HG03066 (cell line): ENCODE measurements at regions not wholly inside any gene's neighbourhood (a gene's known extent, or its start where the extent isn't known, plus 50 kb on each side); places are given as distances from the start of the nearest gene placed in this dataset.

Experiments used
- ATAC-seq: cut with Tn5 transposase; IDR thresholded peaks from one replicate; pipeline ENCODE4 v1.9.1; 2021; ENCODE audit warnings: low read depth; ENCODE audit not compliant: unreplicated experiment

GRCh38 chr1:8267307-8267706 is 50.6 kb upstream of the SLC45A1 start:
- ATAC-seq: no peak

GRCh38 chr1:8266436-8267165 is 51.3 kb upstream of the SLC45A1 start:
- no peak for ATAC-seq

GRCh38 chr1:8263791-8264190 is 54.1 kb upstream of the SLC45A1 start:
- ATAC-seq: no peak

GRCh38 chr1:8261398-8261762 is 56.5 kb upstream of the SLC45A1 start:
- ATAC-seq: no peak

- no peak for ATAC-seq
These were observed 58.2 kb upstream of the SLC45A1 start for GRCh38 chr1:8259498-8260290.

- ATAC-seq: no peak
These were observed 60.3 kb upstream of the SLC45A1 start for GRCh38 chr1:8257621-8258020.

GRCh38 chr1:8256321-8256720 is 61.6 kb upstream of the SLC45A1 start:
- no peak for ATAC-seq

- no peak for ATAC-seq
These were observed 62.2 kb upstream of the SLC45A1 start for GRCh38 chr1:8255712-8256111.

- ATAC-seq: no peak
These were observed 65.5 kb upstream of the SLC45A1 start for GRCh38 chr1:8252266-8252951.

GRCh38 chr1:8251635-8252034 is 66.3 kb upstream of the SLC45A1 start:
- ATAC-seq: no peak

GRCh38 chr1:8249838-8250237 is 68.1 kb upstream of the SLC45A1 start:
- no peak for ATAC-seq

- ATAC-seq: no peak
These were observed 70.0 kb upstream of the SLC45A1 start for GRCh38 chr1:8247811-8248436.

- ATAC-seq: no peak
These were observed 73.6 kb upstream of the SLC45A1 start for GRCh38 chr1:8244304-8244703.

- no peak for ATAC-seq
These were observed 75.4 kb upstream of the SLC45A1 start for GRCh38 chr1:8242498-8242897.

GRCh38 chr1:8241417-8242014 is 76.4 kb upstream of the SLC45A1 start:
- ATAC-seq: no peak

GRCh38 chr1:8239306-8240023 is 78.4 kb upstream of the SLC45A1 start:
- ATAC-seq: no peak

- ATAC-seq: no peak
These were observed 78.9 kb upstream of the SLC45A1 start for GRCh38 chr1:8239039-8239305.

- ATAC-seq: no peak
These were observed 79.5 kb upstream of the SLC45A1 start for GRCh38 chr1:8238141-8239038.

- ATAC-seq: no peak
These were observed 85.7 kb upstream of the SLC45A1 start for GRCh38 chr1:8232036-8232757.
